OCI-LY3 (cell line): ENCODE measurements at regions not wholly inside any gene's neighbourhood (a gene's known extent, or its start where the extent isn't known, plus 50 kb on each side); places are given as distances from the start of the nearest gene placed in this dataset.

ENCODE experiments used
- H2AFZ ChIP-seq: fragments of 200-600, 300-600 bp; shearing (Covaris generic); 2 replicates; pipeline ENCODE4 v1.6.0; 2014; ENCODE audit warnings: antibody characterized with exemption, low read depth, low read length
- H3K27ac ChIP-seq: fragments of 200-600, 300-600 bp; sonication (generic); 2 replicates; pipeline ENCODE4 v1.5.1; 2014; ENCODE audit warnings: mild to moderate bottlenecking, low read length, moderate library complexity, mixed read lengths
- H3K27me3 ChIP-seq: fragments of 200-600, 300-600 bp; sonication (generic); 2 replicates; pipeline ENCODE4 v1.6.1; 2014; ENCODE audit warnings: low read depth, low read length, mixed read lengths
- H3K36me3 ChIP-seq: fragments of 200-600, 300-600 bp; sonication (generic); replicated peaks from 2 replicates; pipeline ENCODE3; 2014; ENCODE audit warnings: low read depth, low read length, mixed read lengths
- H3K4me1 ChIP-seq: fragments of 300-600, 200-600 bp; sonication (generic); 2 replicates; pipeline ENCODE4 v1.6.1; 2014; ENCODE audit warnings: low read length, mixed read lengths
- H3K4me2 ChIP-seq: fragments of 200-600, 300-600 bp; sonication (generic); 2 replicates; pipeline ENCODE4 v1.6.1; 2014; ENCODE audit warnings: low read length, mixed read lengths
- H3K4me3 ChIP-seq: fragments of 300-600, 200-600 bp; sonication (generic); 2 replicates; pipeline ENCODE4 v1.5.1; 2014; ENCODE audit warnings: antibody characterized with exemption, mild to moderate bottlenecking, low read length, moderate library complexity
- H3K79me2 ChIP-seq: fragments of 300-600, 200-600 bp; shearing (Covaris generic); 2 replicates; pipeline ENCODE4 v1.6.1; 2014; ENCODE audit warnings: mild to moderate bottlenecking, low read length, mixed read lengths
- H3K9ac ChIP-seq: fragments of 300-600, 200-600 bp; shearing (Covaris generic); 2 replicates; pipeline ENCODE4 v1.6.0; 2014; ENCODE audit warnings: mild to moderate bottlenecking, low read length, moderate library complexity
- H3K9me3 ChIP-seq: fragments of 200-600, 300-600 bp; shearing (Covaris generic); 2 replicates; pipeline ENCODE4 v1.6.1; 2014; ENCODE audit warnings: low read length, mixed read lengths; ENCODE audit not compliant: insufficient read depth
- H4K20me1 ChIP-seq: fragments of 200-600, 300-600 bp; sonication (generic); 2 replicates; pipeline ENCODE4 v1.6.1; 2016; ENCODE audit warnings: low read length, mixed read lengths; ENCODE audit not compliant: insufficient read depth
- EZH2phosphoT487 ChIP-seq: fragments of 200-600 bp; shearing (Covaris generic); IDR thresholded peaks from 2 replicates; pipeline ENCODE4 v1.6.1; 2018; ENCODE audit warnings: antibody characterized with exemption, mixed run types, low read depth
- TF ChIP-seq, protein P1 (sequence below): fragments of 200-600, 300-600 bp; sonication (generic); IDR thresholded peaks from 2 replicates; pipeline ENCODE4 v1.5.1; 2014; ENCODE audit warnings: antibody characterized with exemption, low read length, low read depth

DNA sequence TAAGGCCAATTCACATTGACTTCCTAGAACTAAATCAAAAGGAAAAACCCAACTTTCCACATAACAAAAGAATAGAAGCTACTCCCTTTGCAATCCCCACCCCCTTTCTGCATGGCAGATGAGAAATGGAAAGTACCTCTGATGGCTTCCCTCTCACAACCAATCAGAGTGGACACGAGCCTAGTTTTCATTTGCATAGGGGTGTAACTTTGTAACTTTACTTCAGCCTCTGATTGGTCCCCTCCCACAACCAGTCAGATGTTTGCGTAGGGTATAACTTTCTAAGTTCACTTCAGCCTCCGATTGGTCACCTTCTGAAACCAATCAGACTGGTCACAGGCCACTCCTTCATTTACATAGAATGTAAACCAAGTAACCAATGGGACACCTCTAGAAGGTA is 328.5 kb downstream of the CDH26 start:
- H3K4me1 ChIP-seq, result no peaks in the 10 kb centered on the region
- no peak overlapping the region for H3K9ac ChIP-seq
- H3K4me3 ChIP-seq, result no peak overlapping the region
- TF ChIP-seq, protein P1, sequence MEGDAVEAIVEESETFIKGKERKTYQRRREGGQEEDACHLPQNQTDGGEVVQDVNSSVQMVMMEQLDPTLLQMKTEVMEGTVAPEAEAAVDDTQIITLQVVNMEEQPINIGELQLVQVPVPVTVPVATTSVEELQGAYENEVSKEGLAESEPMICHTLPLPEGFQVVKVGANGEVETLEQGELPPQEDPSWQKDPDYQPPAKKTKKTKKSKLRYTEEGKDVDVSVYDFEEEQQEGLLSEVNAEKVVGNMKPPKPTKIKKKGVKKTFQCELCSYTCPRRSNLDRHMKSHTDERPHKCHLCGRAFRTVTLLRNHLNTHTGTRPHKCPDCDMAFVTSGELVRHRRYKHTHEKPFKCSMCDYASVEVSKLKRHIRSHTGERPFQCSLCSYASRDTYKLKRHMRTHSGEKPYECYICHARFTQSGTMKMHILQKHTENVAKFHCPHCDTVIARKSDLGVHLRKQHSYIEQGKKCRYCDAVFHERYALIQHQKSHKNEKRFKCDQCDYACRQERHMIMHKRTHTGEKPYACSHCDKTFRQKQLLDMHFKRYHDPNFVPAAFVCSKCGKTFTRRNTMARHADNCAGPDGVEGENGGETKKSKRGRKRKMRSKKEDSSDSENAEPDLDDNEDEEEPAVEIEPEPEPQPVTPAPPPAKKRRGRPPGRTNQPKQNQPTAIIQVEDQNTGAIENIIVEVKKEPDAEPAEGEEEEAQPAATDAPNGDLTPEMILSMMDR, result no peak
- TF ChIP-seq EZH2phosphoT487, result no peak
- H3K36me3 ChIP-seq, result no peaks in the 10 kb centered on the region
- H4K20me1 ChIP-seq, result no peaks in the 10 kb centered on the region
- no peaks in the 10 kb centered on the region for H3K79me2 ChIP-seq
- H3K27me3 ChIP-seq, result no peaks in the 10 kb centered on the region
- no peak overlapping the region for H2AFZ ChIP-seq
- no peak overlapping the region for H3K27ac ChIP-seq
- H3K4me2 ChIP-seq, result no peak overlapping the region
- peaks cover 30% of the 10 kb centered on the region for H3K9me3 ChIP-seq

DNA sequence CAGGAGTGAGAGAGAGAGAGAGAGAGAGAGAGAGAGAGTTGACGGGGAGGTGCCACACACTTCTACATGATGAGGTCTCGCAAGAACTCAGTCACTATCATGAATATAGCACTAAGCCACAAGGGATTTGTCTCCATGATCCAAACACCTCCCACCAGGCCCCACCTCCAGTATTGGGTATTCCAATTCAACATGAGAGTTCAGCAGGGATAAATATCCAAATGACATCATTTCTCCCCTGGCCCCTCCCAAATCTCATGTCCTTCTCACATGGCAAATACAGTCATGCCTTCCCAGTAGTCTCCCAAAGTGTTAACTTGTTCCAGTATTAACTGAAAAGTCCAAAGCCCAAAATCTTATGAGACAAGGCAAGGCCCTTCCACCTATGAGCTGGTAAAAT is 330.7 kb downstream of the CDH26 start:
- Histone ChIP-seq H3K4me2 (no peak overlapping the region), H4K20me1 (no peaks in the 10 kb centered on the region), H3K4me3 (no peak overlapping the region), H3K27me3 (no peaks in the 10 kb centered on the region), H3K9me3 (peaks cover 27% of the 10 kb centered on the region; the same call in 1 of the 2 replicates), H3K36me3 (no peaks in the 10 kb centered on the region), H3K27ac (no peak overlapping the region), H3K4me1 (no peaks in the 10 kb centered on the region; the same call in 1 of the 2 replicates), H2AFZ (no peak overlapping the region), H3K9ac (no peak overlapping the region), H3K79me2 (no peaks in the 10 kb centered on the region)
- no peak for TF ChIP-seq EZH2phosphoT487
- TF ChIP-seq, protein P1, result no peak

DNA sequence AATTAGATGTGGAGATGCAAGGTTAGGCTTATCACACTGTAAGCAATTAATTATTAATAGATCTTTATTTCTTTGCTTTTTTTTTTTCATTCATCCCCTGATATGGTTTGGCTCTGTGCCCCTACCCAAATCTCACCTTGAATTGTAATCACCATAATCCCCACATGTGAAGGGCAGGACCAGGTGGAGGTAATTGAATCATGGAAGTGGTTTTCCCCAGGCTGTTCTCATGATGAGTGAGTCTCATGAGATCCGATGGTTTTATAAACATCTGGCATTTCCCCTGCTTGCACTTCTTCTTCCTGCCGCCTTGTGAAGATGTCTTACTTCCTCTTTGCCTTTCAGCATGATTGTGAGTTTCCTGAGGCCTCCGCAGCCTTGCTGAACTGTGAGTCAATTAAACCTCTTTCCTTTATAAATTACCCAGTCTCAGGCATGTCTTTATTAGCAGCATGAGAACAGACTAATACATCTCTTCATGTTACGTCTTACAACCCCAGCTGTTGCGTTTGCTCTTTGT is 333.8 kb downstream of the CDH26 start:
- H3K9me3 ChIP-seq, result 0 out of 2 replicates have a peak, but pooled peaks cover 18% of the 10 kb centered on the region
- no peak overlapping the region for H3K4me3 ChIP-seq
- TF ChIP-seq, protein P1, result no peak
- TF ChIP-seq EZH2phosphoT487, result no peak
- H4K20me1 ChIP-seq, result no peaks in the 10 kb centered on the region
- no peak overlapping the region for H2AFZ ChIP-seq
- no peaks in the 10 kb centered on the region for H3K27me3 ChIP-seq
- no peak overlapping the region for H3K9ac ChIP-seq
- H3K27ac ChIP-seq, result no peak overlapping the region
- H3K4me1 ChIP-seq, result no peaks in the 10 kb centered on the region; the same call in 1 of the 2 replicates
- H3K36me3 ChIP-seq, result no peaks in the 10 kb centered on the region
- no peak overlapping the region for H3K4me2 ChIP-seq
- H3K79me2 ChIP-seq, result no peaks in the 10 kb centered on the region

DNA sequence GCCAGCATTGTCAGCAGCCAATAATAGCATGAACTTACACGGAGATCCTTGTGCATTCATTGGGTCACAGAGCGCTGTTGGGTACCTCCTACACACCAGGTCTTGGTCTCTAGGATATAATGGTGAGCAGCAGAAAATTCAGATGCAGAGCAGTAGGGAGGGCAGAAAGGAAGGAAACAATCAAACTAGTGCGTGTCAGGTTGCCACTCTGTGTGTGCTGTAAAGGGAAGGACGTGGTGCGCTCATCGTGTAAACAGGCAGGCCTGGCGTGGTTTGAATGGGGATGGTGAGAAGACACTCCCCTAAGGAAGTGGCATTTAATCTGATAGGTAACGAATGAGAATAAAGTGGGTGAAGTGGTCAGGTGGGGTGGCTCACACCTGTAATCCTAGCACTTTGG is 336.4 kb downstream of the CDH26 start:
- Histone ChIP-seq H2AFZ (no peak overlapping the region), H3K27me3 (no peaks in the 10 kb centered on the region), H3K4me1 (no peaks in the 10 kb centered on the region; the same call in 1 of the 2 replicates), H3K79me2 (no peaks in the 10 kb centered on the region), H3K9me3 (0 out of 2 replicates have a peak, but pooled peaks cover 18% of the 10 kb centered on the region), H3K9ac (no peak overlapping the region), H3K36me3 (no peaks in the 10 kb centered on the region), H4K20me1 (no peaks in the 10 kb centered on the region; the same call in 1 of the 2 replicates), H3K4me3 (no peak overlapping the region), H3K27ac (no peak overlapping the region), H3K4me2 (no peak overlapping the region)
- no peak for TF ChIP-seq EZH2phosphoT487
- TF ChIP-seq, protein P1, result no peak
